HG02840 (cell line): ENCODE measurements at regions not wholly inside any gene's neighbourhood (a gene's known extent, or its start where the extent isn't known, plus 50 kb on each side); places are given as distances from the start of the nearest gene placed in this dataset.

Experiments
- ATAC-seq: cut with Tn5 transposase; IDR thresholded peaks from one replicate; pipeline ENCODE4 v1.9.1; 2021; ENCODE audit warnings: mild to moderate bottlenecking, moderate library complexity, moderate number of reproducible peaks; ENCODE audit not compliant: unreplicated experiment, low FRiP score

GRCh38 chr12:76135456-76135855 is 51.0 kb upstream of the NAP1L1 start:
- ATAC-seq, result no peak
